Stimulated activated naive CD4-positive, alpha-beta T cell (primary cell): ENCODE measurements at regions not wholly inside any gene's neighbourhood (a gene's known extent, or its start where the extent isn't known, plus 50 kb on each side); places are given as distances from the start of the nearest gene placed in this dataset.

Experiments
- DNase-seq, 6 experiments: peaks; one replicate each; lab custom pipeline; 2025; lab: John Stamatoyannopoulos, UW

- no peak for DNase-seq
Observed at GRCh38 chr18:78742218-78742745, 237.3 kb upstream of the SALL3 start.

DNA sequence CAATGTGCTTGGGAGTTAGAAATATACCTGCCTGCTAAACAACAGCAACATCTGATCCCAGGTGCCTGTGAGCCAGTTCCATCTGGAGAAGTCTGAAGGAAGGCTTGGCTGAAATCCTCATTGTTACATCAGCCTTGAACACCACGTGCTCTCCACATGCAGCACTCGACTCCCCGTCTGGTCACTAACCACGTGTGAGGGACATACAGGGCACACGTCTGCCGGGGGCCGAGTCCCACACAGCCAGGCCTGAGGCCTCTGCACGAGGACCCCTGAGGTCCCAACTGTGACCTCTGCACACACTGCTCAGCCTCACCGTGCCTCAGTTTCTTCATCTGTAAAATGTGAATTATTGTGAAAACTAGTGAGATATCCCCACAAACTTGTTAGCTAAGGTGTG lies 236.5 kb upstream of the SALL3 start:
- DNase-seq = no peak

DNA sequence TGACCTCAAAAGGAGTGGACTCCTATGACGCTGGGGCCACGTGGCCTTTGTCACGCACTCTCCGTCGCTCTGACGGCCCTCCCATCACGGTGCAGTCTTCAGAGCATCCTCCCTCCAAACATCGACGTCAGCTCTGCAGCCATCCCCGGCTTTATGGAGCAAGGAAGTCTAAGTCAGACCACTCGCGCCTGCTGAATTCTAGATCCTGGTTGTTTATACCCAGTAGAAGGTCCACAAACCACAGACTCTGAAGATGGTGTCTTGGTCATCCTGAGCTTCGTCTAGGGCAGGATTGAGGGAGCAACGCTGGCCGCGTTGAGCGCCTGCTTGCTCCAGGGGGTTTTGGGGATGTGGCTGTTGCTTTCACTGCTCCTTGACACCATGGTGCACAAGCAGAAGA lies 228.0 kb upstream of the SALL3 start:
- no peak for DNase-seq

DNA sequence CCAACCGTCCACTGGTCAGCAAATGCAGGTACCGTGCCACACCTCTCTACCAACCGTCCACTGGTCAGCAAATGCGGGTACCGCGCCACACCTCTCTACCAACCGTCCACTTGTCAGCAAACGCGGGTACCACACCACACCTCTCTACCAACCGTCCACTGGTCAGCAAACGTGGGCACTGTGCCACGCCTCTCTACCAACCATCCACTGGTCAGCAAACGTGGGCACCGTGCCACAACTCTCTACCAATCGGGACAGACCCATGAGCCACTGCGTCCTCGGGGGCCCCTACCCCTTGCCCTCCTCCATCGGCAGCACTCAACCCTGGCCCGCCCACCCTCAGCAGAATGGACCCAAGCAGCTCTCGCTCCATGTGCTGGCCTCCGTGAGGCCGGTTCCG lies 226.4 kb upstream of the SALL3 start:
- no peak for DNase-seq

DNA sequence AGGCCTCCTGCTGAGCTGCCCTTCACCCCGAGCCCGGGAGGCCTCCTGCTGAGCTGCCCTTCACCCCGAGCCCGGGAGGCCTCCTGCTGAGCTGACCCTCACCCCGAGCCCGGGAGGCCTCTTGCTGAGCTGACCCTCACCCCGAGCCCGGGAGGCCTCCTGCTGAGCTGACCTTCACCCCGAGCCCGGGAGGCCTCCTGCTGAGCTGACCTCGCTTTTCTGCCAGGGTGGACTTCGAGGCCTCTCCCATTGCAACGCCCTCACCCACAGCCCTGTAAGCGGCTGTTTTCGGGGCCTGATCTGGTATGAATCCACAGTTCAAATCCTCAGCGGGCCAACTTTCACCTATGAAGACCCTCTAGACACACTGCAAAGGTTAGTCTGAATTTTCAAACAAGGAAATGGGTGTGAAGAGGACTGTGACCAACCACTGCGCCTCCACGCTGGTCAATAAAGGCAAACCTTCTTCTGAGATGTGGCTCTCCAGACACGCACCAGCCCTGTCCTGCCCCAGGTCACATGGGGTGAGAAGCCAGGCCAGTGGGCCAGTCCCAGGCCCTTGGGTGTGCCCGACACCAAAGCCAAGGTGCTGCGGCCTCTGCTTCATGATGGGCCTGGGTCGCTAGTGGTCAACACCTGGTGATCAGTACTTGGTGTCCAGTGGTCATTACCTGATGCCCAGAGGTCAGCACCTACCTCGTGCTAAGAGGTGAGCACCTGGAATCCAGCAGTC lies 225.1 kb upstream of the SALL3 start:
- no peak for DNase-seq

DNA sequence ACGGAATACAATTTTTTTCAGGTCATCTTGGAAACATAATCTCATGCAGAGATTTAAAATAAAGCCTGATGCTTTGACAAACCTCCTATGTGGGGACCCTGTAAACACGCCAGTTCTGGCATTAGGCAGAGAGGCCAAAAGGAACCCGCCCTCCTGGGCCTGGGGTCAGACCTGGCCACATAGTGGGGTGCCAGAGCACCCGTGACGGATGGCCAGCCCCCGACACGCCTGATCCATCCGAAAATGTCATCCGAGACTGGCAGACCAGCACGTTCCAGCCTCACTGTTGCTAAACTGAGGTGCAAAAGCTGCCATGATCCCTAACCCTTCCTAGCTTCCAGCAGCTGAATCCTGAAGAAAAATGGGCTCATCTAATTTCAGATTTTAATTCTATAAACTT lies 222.6 kb upstream of the SALL3 start:
- no peak for DNase-seq

GRCh38 chr18:78758496-78758895 lies 221.1 kb upstream of the SALL3 start:
- DNase-seq = no peak

DNA sequence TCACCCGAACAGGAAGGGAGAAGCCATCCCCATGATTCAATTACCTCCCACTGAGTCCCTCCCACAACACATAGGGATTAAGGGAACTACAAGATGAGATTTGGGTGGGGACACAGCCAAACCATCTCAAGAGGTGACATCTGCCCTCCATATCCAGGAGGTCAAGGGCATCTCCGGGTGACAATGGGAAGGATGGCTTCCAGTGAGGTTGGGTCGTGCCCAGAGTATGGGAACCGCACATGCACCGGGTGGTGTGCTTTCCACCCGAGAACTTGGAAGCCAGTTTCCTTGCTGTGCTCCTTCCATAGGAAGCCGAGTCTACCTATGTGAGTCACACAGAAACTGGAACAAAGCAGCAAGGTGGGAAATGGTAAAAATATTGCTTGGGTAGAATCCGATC lies 216.9 kb upstream of the SALL3 start:
- DNase-seq = no peak

GRCh38 chr18:78764544-78764943 lies 215.1 kb upstream of the SALL3 start:
- no peak for DNase-seq

DNA sequence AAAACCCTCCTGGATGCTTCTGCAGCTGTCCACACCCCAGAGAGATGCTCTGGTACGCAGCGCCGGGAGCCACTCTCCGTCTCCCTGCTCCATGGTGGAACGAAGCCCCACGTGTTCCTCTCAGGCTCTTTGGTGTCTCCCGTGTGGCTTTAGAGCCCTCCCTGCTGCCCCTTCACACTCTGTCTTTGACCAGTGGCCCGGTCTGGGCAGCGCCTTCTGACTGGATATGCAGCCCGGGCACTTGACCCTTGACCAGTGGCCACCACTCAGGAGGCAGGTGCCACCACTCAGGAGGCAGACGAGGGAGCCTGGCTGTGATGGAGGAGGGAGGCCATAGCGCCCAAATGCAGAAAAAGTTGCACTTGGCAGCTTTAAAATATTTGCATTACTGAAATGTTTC lies 214.5 kb upstream of the SALL3 start:
- no peak for DNase-seq

- no peak for DNase-seq
Observed at GRCh38 chr18:78765637-78766281, 213.9 kb upstream of the SALL3 start.

DNA sequence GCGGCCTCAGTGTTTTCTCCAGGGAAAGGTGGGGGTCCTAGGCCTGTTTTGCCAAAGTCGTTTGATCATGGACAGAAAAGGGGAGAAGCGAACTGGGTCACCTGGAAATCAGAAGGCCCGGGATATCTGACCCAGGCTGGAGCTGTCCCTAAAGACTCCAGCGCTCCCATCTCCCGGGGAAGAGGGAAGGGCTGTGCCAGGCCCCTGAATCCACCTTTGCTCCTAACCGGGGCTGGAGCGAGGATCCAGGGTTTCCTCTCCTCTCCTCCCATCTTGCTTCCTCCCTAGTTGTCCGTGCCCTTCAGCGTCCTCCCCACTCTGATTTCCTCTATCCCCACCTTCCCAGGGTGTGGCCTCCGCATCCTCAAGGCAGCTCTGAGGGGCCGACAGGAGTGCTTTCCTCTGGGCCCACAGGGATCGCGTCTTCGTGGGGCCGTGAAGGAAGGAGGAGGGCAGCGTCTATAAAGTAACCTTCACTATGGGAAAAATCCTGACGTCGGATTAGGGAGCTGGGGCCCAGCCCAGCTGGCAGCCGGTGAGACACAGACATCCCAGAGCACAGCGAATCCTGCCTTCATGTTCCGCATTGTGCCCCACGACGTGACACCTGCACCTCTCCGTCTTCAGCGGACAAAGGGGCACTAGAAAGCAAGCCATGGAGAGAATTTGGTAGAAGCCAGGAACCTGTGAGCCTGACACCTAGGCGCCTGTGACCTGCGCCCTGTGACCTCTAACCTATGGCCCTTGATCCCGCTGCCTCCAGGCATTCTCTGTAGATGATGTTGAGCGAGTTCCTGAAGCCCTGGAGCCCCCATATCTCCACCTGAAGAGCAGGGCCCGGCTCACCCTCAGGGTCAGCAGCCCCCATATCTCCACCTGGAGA lies 212.7 kb upstream of the SALL3 start:
- DNase-seq = no peak

DNA sequence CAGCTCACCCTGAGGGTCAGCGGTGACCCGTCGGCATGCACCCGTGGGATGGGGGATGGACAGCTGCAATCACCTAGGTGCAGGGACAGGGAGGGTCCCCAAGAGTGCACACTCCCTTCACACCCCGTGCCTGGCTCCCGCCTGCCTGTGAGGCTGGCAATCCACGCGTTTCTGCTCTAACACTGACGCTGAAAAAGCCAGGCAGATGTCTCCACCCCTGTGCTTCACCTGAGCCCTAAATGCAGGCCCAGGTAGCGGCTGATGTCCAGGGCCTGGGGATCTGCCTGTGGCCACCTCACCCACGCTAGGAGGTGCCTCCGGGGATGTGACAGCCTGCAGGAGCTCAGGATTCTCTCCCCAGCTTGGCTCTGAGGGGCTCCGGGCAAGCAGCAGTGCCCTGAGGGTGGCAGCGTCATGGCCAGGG lies 212.0 kb upstream of the SALL3 start:
- DNase-seq = no peak

DNA sequence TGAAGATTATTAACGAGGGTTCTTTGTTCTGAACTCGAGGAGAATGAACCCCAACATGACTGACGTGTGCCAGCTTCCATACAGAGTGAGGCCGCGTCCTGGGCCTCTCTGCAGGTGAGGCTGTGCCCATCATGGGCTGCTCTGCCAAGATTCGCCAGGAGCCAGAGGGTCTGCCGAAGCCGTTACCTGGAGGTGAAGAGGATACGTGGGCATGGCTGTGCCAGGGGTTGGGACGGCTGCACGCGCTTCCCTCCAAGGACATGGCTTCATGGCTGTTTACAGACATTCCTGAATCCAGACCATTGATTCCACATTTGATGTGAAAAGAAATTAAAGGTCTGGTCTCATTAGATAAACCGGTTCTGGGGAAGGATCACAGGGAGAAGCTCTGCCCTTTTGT lies 211.4 kb upstream of the SALL3 start:
- no peak for DNase-seq

DNA sequence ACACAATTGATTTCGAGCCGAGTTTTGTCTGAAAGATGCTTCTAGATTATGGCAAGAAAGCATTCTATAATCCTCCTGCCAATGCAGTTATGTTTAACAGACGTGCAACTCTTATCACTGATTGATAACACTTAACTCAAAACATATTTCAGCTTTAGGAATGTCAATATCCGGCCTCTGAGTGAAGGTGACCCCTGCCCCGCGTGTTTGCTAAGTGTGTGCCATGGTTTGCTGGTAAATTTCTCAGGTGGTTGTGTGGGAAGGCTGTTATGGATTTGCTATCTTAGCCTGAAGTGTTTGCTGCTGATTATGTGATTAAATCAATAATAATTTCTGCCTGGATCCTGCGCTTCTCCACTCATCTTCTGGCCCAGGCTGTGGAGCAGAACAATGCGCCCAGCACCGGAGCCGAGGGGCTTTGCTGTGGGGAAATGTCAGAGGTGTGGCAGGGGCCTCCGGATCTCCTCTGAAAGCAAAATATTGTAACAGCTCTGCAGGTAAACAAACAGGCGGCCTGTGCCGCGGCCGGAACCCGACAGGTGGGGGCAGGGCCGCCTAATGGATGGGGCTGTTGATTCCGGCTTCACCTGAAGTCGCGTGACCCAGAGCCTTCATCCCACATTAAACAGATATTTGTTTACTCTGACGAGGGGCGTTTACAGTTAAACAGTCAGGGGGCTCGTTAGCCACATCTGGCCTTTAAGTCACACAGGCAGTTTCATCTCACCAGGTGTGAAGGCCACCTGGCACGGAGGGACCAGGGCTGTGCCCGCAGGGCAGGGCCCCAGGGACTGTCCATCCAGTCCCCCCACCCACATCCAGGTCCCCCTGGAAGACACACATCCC lies 210.7 kb upstream of the SALL3 start:
- no peak for DNase-seq

DNA sequence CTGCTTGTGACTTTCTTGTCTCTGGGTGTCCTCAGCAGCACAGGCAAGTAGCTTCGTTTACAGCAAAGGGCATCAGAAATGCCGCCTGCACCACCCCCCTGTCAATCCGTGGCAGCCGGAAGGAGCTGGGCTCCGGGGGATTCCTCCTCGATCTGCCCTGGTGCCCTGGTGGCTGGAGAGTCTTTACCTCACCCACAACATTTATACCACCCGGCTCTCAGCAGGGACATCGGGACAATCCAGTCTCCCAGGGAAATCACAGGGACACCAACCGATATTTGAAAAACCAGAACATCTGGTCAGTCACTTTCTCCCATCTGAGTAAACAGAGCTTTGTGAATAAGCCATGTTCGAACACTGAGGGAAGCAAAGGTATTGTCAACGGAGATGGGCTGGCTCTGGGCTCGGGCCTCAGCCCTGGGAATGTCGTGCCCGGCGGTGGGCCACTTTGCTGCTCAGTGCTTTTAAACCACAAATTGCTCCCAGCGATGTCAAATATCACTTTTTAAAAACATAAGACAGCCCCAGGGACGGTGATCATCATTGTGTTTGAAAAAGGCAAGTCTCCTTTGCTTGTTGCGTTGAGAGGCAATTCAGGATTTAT lies 210.0 kb upstream of the SALL3 start:
- DNase-seq = no peak

DNA sequence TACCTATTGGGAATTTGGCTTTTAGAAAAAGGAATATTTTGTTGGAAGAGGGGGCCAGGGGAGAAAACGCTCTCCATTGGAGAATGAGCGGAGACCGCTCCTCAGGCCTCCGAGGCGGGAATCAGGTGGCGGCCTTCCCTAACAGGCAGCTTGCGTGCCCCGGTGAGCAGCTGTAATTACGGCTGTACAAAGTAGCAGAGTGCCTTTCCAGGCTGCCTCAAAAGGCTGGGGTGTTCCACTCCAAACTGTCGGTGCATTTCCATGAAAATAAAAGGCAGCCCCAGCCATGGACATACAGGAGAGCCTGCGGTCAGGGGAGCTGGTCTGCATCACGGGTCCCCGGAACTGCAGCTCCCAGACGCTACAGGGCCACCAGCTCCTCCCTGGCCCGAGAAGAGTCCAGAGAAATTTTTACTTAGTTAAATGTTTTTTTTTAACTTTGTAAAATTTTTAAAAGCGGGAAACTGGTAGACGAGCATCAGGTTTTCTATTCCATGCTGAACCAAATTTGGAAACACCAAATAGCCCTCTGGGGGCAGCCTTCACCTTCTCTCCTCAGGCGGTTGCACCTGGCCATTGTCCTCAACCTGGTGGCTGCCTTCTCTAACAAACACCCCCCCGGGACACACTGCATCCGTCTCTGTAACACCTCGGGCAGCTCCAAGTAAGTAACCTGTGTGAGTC lies 209.3 kb upstream of the SALL3 start:
- DNase-seq = no peak

- DNase-seq = no peak
Observed at GRCh38 chr18:78770823-78771139, 208.8 kb upstream of the SALL3 start.

DNA sequence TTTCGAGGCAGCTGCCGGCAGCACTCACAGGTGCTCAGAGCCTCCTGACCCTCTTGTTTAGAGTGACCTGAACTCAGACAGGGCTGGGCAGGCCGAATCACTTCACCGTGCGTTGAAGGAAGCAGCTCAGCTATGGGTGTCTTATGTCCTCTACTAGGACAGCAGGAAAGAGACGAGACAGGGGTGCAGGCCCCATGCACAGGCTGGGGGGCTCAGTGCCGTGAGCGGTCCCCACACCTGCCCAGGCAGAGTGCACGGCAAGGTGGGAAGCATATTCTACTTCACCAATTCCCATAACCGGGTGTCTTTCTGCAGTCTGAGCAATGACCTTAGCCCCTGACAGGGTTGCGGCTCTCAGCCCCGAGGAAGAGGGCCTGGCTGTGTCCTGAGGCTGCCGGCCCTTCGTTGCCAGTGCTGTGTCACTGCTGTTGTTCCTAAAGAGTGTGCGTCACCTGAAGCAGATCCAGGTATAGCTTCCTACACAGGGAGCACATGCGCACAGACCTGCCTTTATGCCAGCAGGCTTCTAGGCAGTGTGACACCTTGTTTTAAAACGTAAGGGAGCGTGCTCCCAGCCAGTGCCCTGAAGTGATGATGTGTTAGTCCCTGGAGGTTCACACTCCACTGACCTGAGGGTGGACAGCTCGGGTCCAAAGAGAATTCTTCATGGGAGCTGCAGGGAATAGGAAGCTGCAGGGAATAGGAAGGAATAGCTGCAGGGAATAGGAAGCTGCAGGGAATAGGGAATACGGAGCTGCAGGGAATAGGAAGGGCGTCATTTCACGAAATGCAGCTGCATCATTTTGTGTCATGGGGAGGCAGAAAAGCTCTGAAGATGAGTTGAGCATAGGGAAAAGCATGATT lies 207.9 kb upstream of the SALL3 start:
- DNase-seq = no peak
